ENCODE measurements at regions not wholly inside any gene's neighbourhood (a gene's known extent, or its start where the extent isn't known, plus 50 kb on each side); places are given as distances from the start of the nearest gene placed in this dataset.

GRCh38 chr18:56368066-56368465 is 270.3 kb downstream of the TXNL1 start:
- Histone ChIP-seq H3K9me2 (replicated peaks; ENCODE audit: insufficient read depth, low read length) (no peaks in the 10 kb centered on the region), H3F3A (ENCODE audit: insufficient read depth, low read length) (no peaks in the 10 kb centered on the region), H3K27me3 (replicated peaks; ENCODE audit: insufficient read depth, low read length) (no peaks in the 10 kb centered on the region), H3K79me2 (ENCODE audit: low read length) (no peaks in the 10 kb centered on the region), H3K9ac (ENCODE audit: low read length) (no peak overlapping the region), H4K20me1 (ENCODE audit: insufficient read depth, low read length) (no peaks in the 10 kb centered on the region), H3K9me3 (replicated peaks; ENCODE audit: insufficient read depth, low read length) (no peaks in the 10 kb centered on the region), H3K27ac (ENCODE audit: low read length) (no peak overlapping the region), H2AFZ (ENCODE audit: low read length) (no peak overlapping the region), H3K4me3 (ENCODE audit: low read length) (no peak overlapping the region), H3K4me2 (ENCODE audit: low read depth, low read length) (no peak overlapping the region), H3K4me1 (ENCODE audit: low read length) (no peaks in the 10 kb centered on the region), H3K36me3 (replicated peaks; ENCODE audit: insufficient read depth, low read length) (no peaks in the 10 kb centered on the region)
- DNase-seq: no peak
- TF ChIP-seq EZH2phosphoT487 (IDR thresholded peaks at IDR 0.05; ENCODE audit: low read length): no peak
- TF ChIP-seq EZH2 (optimal IDR thresholded peaks at IDR 0.05; ENCODE audit: low read depth, low read length): no peak
- TF ChIP-seq, protein P1, sequence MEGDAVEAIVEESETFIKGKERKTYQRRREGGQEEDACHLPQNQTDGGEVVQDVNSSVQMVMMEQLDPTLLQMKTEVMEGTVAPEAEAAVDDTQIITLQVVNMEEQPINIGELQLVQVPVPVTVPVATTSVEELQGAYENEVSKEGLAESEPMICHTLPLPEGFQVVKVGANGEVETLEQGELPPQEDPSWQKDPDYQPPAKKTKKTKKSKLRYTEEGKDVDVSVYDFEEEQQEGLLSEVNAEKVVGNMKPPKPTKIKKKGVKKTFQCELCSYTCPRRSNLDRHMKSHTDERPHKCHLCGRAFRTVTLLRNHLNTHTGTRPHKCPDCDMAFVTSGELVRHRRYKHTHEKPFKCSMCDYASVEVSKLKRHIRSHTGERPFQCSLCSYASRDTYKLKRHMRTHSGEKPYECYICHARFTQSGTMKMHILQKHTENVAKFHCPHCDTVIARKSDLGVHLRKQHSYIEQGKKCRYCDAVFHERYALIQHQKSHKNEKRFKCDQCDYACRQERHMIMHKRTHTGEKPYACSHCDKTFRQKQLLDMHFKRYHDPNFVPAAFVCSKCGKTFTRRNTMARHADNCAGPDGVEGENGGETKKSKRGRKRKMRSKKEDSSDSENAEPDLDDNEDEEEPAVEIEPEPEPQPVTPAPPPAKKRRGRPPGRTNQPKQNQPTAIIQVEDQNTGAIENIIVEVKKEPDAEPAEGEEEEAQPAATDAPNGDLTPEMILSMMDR (IDR thresholded peaks at IDR 0.05; ENCODE audit: low read length): no peak

DNA sequence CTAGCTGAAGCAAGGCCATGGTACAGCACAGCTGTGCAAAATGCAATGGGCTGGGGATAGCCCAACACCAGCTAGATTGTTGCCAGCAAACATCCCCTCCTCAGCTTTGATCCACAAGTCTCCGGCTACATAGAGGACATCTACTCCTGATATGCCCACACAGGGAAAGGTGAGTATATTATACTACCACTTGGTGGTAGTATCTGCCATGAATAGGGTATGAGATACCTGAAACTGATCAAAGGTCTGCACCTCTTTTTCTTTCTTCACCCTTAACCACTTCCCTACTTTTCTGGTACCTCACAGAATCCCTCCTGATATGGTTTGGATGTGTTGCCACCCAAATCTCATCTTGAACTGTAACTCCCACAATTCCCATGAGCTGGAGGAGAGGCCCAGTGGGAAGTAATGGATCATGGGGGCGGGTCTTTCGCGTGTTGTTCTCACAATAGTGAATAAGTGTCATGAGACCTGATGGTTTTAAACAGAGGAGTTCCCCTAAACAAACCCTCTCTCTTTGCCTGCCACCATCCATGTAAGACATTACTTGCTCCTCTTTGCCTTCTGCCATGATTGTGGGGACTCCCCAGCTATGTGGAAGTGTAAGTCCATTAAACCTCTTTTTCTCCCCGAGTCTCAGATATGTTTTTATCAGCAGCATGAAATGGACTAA is 279.6 kb downstream of the TXNL1 start:
- H3K36me3 ChIP-seq (replicated peaks; ENCODE audit: insufficient read depth, low read length): no peaks in the 10 kb centered on the region
- H3K79me2 ChIP-seq (ENCODE audit: low read length): no peaks in the 10 kb centered on the region
- no peak overlapping the region for H3K4me2 ChIP-seq (ENCODE audit: low read depth, low read length)
- no peak for DNase-seq
- H3K27me3 ChIP-seq (replicated peaks; ENCODE audit: insufficient read depth, low read length): no peaks in the 10 kb centered on the region
- no peak overlapping the region for H3K9ac ChIP-seq (ENCODE audit: low read length)
- no peak overlapping the region for H3K27ac ChIP-seq (ENCODE audit: low read length)
- H3K9me3 ChIP-seq (replicated peaks; ENCODE audit: insufficient read depth, low read length): no peaks in the 10 kb centered on the region
- H4K20me1 ChIP-seq (ENCODE audit: insufficient read depth, low read length): no peaks in the 10 kb centered on the region
- no peak overlapping the region for H2AFZ ChIP-seq (ENCODE audit: low read length)
- TF ChIP-seq, protein P1 (IDR thresholded peaks at IDR 0.05; ENCODE audit: low read length): peak; percentile 22; the same call in 1 of the 2 replicates
- no peak for TF ChIP-seq EZH2 (optimal IDR thresholded peaks at IDR 0.05; ENCODE audit: low read depth, low read length)
- H3F3A ChIP-seq (ENCODE audit: insufficient read depth, low read length): no peaks in the 10 kb centered on the region
- H3K9me2 ChIP-seq (replicated peaks; ENCODE audit: insufficient read depth, low read length): no peaks in the 10 kb centered on the region
- H3K4me1 ChIP-seq (ENCODE audit: low read length): no peaks in the 10 kb centered on the region
- no peak overlapping the region for H3K4me3 ChIP-seq (ENCODE audit: low read length)

GRCh38 chr18:56353663-56354260 is 284.6 kb downstream of the TXNL1 start:
- Histone ChIP-seq H3K4me2 (ENCODE audit: low read depth, low read length) (no peak overlapping the region), H3K9me3 (replicated peaks; ENCODE audit: insufficient read depth, low read length) (no peaks in the 10 kb centered on the region), H3K36me3 (replicated peaks; ENCODE audit: insufficient read depth, low read length) (no peaks in the 10 kb centered on the region), H3F3A (ENCODE audit: insufficient read depth, low read length) (no peaks in the 10 kb centered on the region), H3K27ac (ENCODE audit: low read length) (no peak overlapping the region), H3K4me3 (ENCODE audit: low read length) (no peak overlapping the region), H4K20me1 (ENCODE audit: insufficient read depth, low read length) (no peaks in the 10 kb centered on the region), H3K27me3 (replicated peaks; ENCODE audit: insufficient read depth, low read length) (no peaks in the 10 kb centered on the region), H3K9ac (ENCODE audit: low read length) (no peak overlapping the region), H2AFZ (ENCODE audit: low read length) (no peak overlapping the region), H3K9me2 (replicated peaks; ENCODE audit: insufficient read depth, low read length) (no peaks in the 10 kb centered on the region), H3K4me1 (ENCODE audit: low read length) (no peaks in the 10 kb centered on the region), H3K79me2 (ENCODE audit: low read length) (no peaks in the 10 kb centered on the region)
- TF ChIP-seq EZH2 (optimal IDR thresholded peaks at IDR 0.05; ENCODE audit: low read depth, low read length): no peak
- TF ChIP-seq EZH2phosphoT487 (IDR thresholded peaks at IDR 0.05; ENCODE audit: low read length): no peak
- TF ChIP-seq, protein P1 (IDR thresholded peaks at IDR 0.05; ENCODE audit: low read length): no peak
- DNase-seq: no peak

Measured in MM.1S (cell line).